ENCODE measurements at regions not wholly inside any gene's neighbourhood (a gene's known extent, or its start where the extent isn't known, plus 50 kb on each side); places are given as distances from the start of the nearest gene placed in this dataset.

GRCh38 chr14:52380294-52380693, 66.2 kb downstream of the PTGER2 start:
- DNase-seq (ENCODE audit: low spot score): peak; percentile 92

Data from kidney tubule cell (primary cell).